ENCODE measurements at regions not wholly inside any gene's neighbourhood (a gene's known extent, or its start where the extent isn't known, plus 50 kb on each side); places are given as distances from the start of the nearest gene placed in this dataset.

- TF ChIP-seq ZBTB6 (tag by site-specific recombination; IDR thresholded peaks at IDR 0.05) (no peak), ZBTB8A (tag by site-specific recombination; IDR thresholded peaks at IDR 0.05) (no peak)
Observed at GRCh38 chr2:14285812-14286211, 346.7 kb upstream of the LRATD1 start (continued).

- Histone ChIP-seq H3K4me3 (ENCODE audit: low read depth, low read length) (no peak overlapping the region), H3K36me3 (ENCODE audit: control insufficient read depth in 2 of 2, insufficient read depth in 1 of 2, low read length in 2 of 2) (no peaks in the 10 kb centered on the region), H3K4me1 (ENCODE audit: control insufficient read depth, insufficient read depth, low read length) (no peaks in the 10 kb centered on the region), H3K9me3 (ENCODE audit: control insufficient read depth, insufficient read depth, low read depth, low read length) (no peaks in the 10 kb centered on the region), H3K27ac (ENCODE audit: extremely low read depth, low read depth, low read length) (no peak overlapping the region)
- ChIA-PET CTCF (no interaction called here), POLR2A (no interaction called here)
- TF ChIP-seq ZNF169 (tag by site-specific recombination; IDR thresholded peaks at IDR 0.05) (no peak), ZNF777 (tag by site-specific recombination; IDR thresholded peaks at IDR 0.05; ENCODE audit: borderline replicate concordance) (no peak), ZBTB44 (tag by site-specific recombination; IDR thresholded peaks at IDR 0.05) (no peak), TSHZ1 (tag by site-specific recombination; IDR thresholded peaks at IDR 0.05; ENCODE audit: borderline replicate concordance) (no peak), RBAK (tag by site-specific recombination; IDR thresholded peaks at IDR 0.05) (no peak), EGR2 (tag by site-specific recombination; IDR thresholded peaks at IDR 0.05; ENCODE audit: low read depth) (no peak), ZNF184 (tag by site-specific recombination; IDR thresholded peaks at IDR 0.05) (no peak), ZIC2 (tag by site-specific recombination; IDR thresholded peaks at IDR 0.05) (no peak), PRDM10 (tag by site-specific recombination; IDR thresholded peaks at IDR 0.05) (no peak), ZNF518A (tag by site-specific recombination; conservative IDR thresholded peaks at IDR 0.05; ENCODE audit: low read depth) (no peak), ZNF404 (tag by site-specific recombination; IDR thresholded peaks at IDR 0.05) (no peak), ZNF248 (tag by site-specific recombination; IDR thresholded peaks at IDR 0.05) (no peak), ZNF626 (tag by site-specific recombination; IDR thresholded peaks at IDR 0.05) (no peak), SETDB1 (IDR thresholded peaks at IDR 0.05; ENCODE audit: insufficient read length, low read length) (no peak), KLF16 (tag by site-specific recombination; IDR thresholded peaks at IDR 0.05) (no peak)
Observed at GRCh38 chr2:14288016-14288415, 344.5 kb upstream of the LRATD1 start.
